Tibial nerve (tissue), 4 donors: ENCODE measurements at regions not wholly inside any gene's neighbourhood (a gene's known extent, or its start where the extent isn't known, plus 50 kb on each side); places are given as distances from the start of the nearest gene placed in this dataset.

ENCODE experiments used
- DNase-seq, 2 donors: peaks; one replicate each; pipeline ENCODE4 v3.0.0-alpha.2; 2019; ENCODE audit warnings: low spot score in 2 of 2
- H3K27ac ChIP-seq, 4 donors: fragments of 200-600 bp; sonication (generic) in 3 of 4; one replicate each; pipeline ENCODE4 v1.5.1; 2017 to 2019; ENCODE audit warnings: mild to moderate bottlenecking in 1 of 4
- H3K27me3 ChIP-seq, 2 donors: fragments of 200-600 bp; sonication (generic) in 1 of 2; one replicate each; pipeline versions ENCODE4 v1.5.1 to v1.6.0; 2017 to 2019
- H3K36me3 ChIP-seq, 3 donors: fragments of 200-600 bp; sonication (generic); one replicate each; pipeline ENCODE4 v1.5.1; 2018 to 2019
- H3K4me1 ChIP-seq, 4 donors: fragments of 200-600 bp; sonication (generic) in 3 of 4; one replicate each; pipeline ENCODE4 v1.5.1; 2017 to 2019
- H3K4me3 ChIP-seq, 4 donors: fragments of 200-600 bp; sonication (generic) in 3 of 4; one replicate each; pipeline ENCODE4 v1.5.1; 2017 to 2019; ENCODE audit warnings: mild to moderate bottlenecking in 1 of 4, moderate library complexity in 1 of 4
- H3K9me3 ChIP-seq, 4 donors: fragments of 200-600 bp; sonication (generic) in 3 of 4; one replicate each; pipeline ENCODE4 v1.5.1; 2017 to 2019
- CTCF ChIP-seq, 5 experiments: fragments of 200-600 bp in 3 of 5; fragments of 450-650 bp in 2 of 5; sonication (generic) in 3 of 5; IDR thresholded peaks; one replicate each; pipeline ENCODE4 v1.5.1; 2016 to 2019; ENCODE audit warnings: antibody characterized with exemption in 5 of 5, mild to moderate bottlenecking in 3 of 5, moderate library complexity in 2 of 5
- EP300 ChIP-seq, 2 donors: sonication (generic); formaldehyde crosslinking; IDR thresholded peaks; one replicate each; pipeline ENCODE4 v1.6.1; 2017; ENCODE audit warnings: antibody characterized with exemption in 2 of 2, mild to moderate bottlenecking in 1 of 2
- POLR2A ChIP-seq, 2 donors: fragments of 450-650 bp; IDR thresholded peaks; one replicate each; pipeline ENCODE4 v1.6.1; 2017; ENCODE audit warnings: antibody characterized with exemption in 2 of 2, mild to moderate bottlenecking in 2 of 2, moderate library complexity in 2 of 2
- WGBS, 2 donors: methylation state at CpG; one replicate each; pipeline ENCODE4 v1.1.5; 2018; 5-methylcytosine and 5-hydroxymethylcytosine counted together

DNA sequence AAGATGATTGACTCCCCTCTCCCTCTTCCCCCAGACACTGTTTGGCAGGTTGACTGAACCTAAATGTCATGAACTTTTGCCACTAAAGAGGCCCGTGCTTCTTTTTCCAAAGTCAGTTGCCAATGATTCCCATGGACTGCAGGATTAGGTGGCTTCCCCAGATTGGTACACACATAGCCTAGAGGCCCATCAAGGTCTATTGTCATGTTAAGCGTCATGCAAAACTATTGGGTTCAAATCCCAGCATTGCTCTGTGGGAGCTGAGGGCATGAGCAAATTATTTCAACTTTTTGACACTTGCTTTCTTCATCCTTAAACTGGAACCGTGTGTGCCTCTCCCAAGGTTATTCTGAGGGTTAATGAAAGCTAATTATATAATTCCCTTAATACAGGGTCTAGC is 430.2 kb upstream of the TBX3 start:
- Histone ChIP-seq H3K4me3 (no peak overlapping the region), H3K9me3 (peaks cover 0 to 8% (median 0%) of the 10 kb centered on the region in 4 donors), H3K27ac (no peak overlapping the region), H3K4me1 (no peaks in the 10 kb centered on the region), H3K27me3 (no peaks in the 10 kb centered on the region), H3K36me3 (no peaks in the 10 kb centered on the region)
- WGBS, 2 donors: 79 to 82% methylated on average over 3 of the region's 3 CpGs
- DNase-seq: no peak
- TF ChIP-seq POLR2A (IDR thresholded peaks at IDR 0.05) (no peak), CTCF (IDR thresholded peaks at IDR 0.05) (no peak)

GRCh38 chr12:115109863-115110262 is 425.9 kb upstream of the TBX3 start:
- H3K4me1 ChIP-seq: no peaks in the 10 kb centered on the region
- peaks cover 0 to 5% (median 0%) of the 10 kb centered on the region in 4 donors for H3K9me3 ChIP-seq
- H3K4me3 ChIP-seq: no peak overlapping the region
- WGBS, 2 donors: 85 to 90% methylated on average over 3 of the region's 3 CpGs
- no peak for DNase-seq
- no peaks in the 10 kb centered on the region for H3K36me3 ChIP-seq
- no peaks in the 10 kb centered on the region for H3K27me3 ChIP-seq
- TF ChIP-seq CTCF (IDR thresholded peaks at IDR 0.05): no peak
- TF ChIP-seq EP300 (IDR thresholded peaks at IDR 0.05): no peak
- TF ChIP-seq POLR2A (IDR thresholded peaks at IDR 0.05): no peak
- H3K27ac ChIP-seq: no peak overlapping the region

DNA sequence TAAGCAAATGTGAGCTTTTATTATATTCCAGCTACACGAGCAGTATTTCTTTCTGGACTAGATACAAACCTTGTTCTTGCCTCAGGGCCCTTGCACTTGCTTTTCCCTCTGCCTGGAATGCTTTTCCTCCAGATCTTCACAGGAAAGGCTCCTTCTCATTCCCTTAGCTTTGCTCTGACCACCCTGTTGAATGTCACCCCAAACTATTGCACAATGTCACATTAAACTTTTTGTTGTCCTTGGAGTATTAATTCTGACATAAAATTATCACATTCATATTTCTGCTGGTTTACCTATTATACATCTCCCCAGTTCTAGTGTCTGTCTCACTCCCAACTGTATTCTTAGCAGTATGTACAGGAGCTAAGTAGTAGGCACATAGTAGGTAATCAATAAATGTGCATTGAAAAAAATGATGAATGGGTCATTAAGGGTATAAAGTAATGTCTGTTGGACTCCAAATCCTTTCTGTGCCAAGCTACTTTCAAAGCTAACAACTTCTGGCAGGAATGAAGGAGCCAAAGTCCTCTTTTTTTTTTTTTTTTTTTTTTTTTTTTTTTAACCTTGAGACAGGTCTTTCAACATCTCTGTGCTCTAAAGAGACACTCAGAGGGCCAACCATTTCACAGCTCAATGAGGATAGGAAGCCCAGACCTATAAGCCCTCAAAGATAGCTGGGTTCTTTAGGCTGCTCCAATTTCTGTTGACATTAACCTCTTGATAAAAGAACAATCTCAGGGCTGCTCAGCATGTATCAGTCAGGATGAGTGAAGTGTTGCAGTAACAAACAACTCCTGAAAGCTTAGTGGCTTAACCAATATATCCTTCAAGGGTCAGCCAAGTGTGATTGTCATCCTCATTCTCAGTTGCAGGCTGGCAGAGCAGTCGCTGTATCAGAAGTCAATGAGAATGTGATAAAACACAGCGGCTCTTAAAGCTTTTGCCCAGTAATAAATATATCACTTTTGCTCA is 424.4 kb upstream of the TBX3 start:
- 85 to 87% methylated on average over 3 of the region's 3 CpGs for WGBS, 2 donors
- no peak overlapping the region for H3K4me3 ChIP-seq
- H3K36me3 ChIP-seq: no peaks in the 10 kb centered on the region
- H3K4me1 ChIP-seq: no peaks in the 10 kb centered on the region
- no peaks in the 10 kb centered on the region for H3K27me3 ChIP-seq
- H3K27ac ChIP-seq: no peak overlapping the region
- no peak for DNase-seq
- TF ChIP-seq EP300 (IDR thresholded peaks at IDR 0.05) (no peak), CTCF (IDR thresholded peaks at IDR 0.05) (no peak), POLR2A (IDR thresholded peaks at IDR 0.05) (no peak)
- peaks cover 0 to 5% (median 0%) of the 10 kb centered on the region in 4 donors for H3K9me3 ChIP-seq

GRCh38 chr12:115103884-115104883 is 420.2 kb upstream of the TBX3 start:
- Histone ChIP-seq H3K9me3 (peaks cover 0 to 5% (median 0%) of the 10 kb centered on the region in 4 donors), H3K4me3 (no peak overlapping the region), H3K27me3 (no peaks in the 10 kb centered on the region), H3K4me1 (no peaks in the 10 kb centered on the region), H3K27ac (no peak overlapping the region), H3K36me3 (no peaks in the 10 kb centered on the region)
- WGBS, 2 donors: 46 to 50% methylated on average over 10 of the region's 10 CpGs
- TF ChIP-seq CTCF (IDR thresholded peaks at IDR 0.05) (no peak), EP300 (IDR thresholded peaks at IDR 0.05) (no peak), POLR2A (IDR thresholded peaks at IDR 0.05) (no peak)
- no peak for DNase-seq
